ENCODE measurements at regions not wholly inside any gene's neighbourhood (a gene's known extent, or its start where the extent isn't known, plus 50 kb on each side); places are given as distances from the start of the nearest gene placed in this dataset.

- Histone ChIP-seq H3K36me3 (ENCODE audit: control insufficient read depth, insufficient read depth, low read length) (no peaks in the 10 kb centered on the region), H3K4me3 (ENCODE audit: insufficient read depth, low read depth, low read length) (no peak overlapping the region), H3K9me1 (ENCODE audit: insufficient read depth, low read length) (no peaks in the 10 kb centered on the region), H2BK15ac (ENCODE audit: low read depth, low read length) (no peak overlapping the region), H2AK5ac (ENCODE audit: low read depth, low read length) (no peak overlapping the region), H2BK120ac (ENCODE audit: low read depth, low read length) (no peak overlapping the region), H2BK5ac (ENCODE audit: low read depth, low read length, poor library complexity, severe bottlenecking) (no peak overlapping the region), H4K5ac (ENCODE audit: low read depth, low read length) (no peak overlapping the region), H3K4me1 (ENCODE audit: control insufficient read depth, insufficient read depth, low read length) (no peaks in the 10 kb centered on the region), H3K14ac (replicated peaks; ENCODE audit: low read depth, low read length) (no peak overlapping the region), H2AK9ac (replicated peaks; ENCODE audit: low read depth, low read length, poor library complexity) (no peak overlapping the region), H3K27ac (ENCODE audit: insufficient read depth, low read length) (no peak overlapping the region), H3K4ac (ENCODE audit: low read depth, low read length) (no peak overlapping the region), H2AFZ (replicated peaks; ENCODE audit: low read length, poor library complexity) (no peak overlapping the region), H3K9ac (ENCODE audit: low read depth, low read length) (no peak overlapping the region), H3K27me3 (ENCODE audit: control insufficient read depth, insufficient read depth, low read length) (no peaks in the 10 kb centered on the region), H3K9me3 (ENCODE audit: control insufficient read depth, insufficient read depth, low read length) (peaks cover 5% of the 10 kb centered on the region), H3K4me2 (ENCODE audit: low read depth, low read length) (no peak overlapping the region), H3K23ac (ENCODE audit: low read depth, low read length) (no peak overlapping the region), H4K91ac (ENCODE audit: insufficient read depth, low read depth, low read length) (no peak overlapping the region), H3K79me1 (ENCODE audit: low read depth in 1 of 2, low read length in 2 of 2) (no peaks in the 10 kb centered on the region), H3K18ac (ENCODE audit: low read depth, low read length) (no peak overlapping the region), H2BK20ac (ENCODE audit: low read depth, low read length) (no peak overlapping the region), H4K8ac (ENCODE audit: low read depth in 2 of 2, low read length in 2 of 2) (no peak overlapping the region), H3K56ac (ENCODE audit: extremely low read depth, insufficient read depth, low read length) (no peak overlapping the region), H4K20me1 (ENCODE audit: insufficient read depth, low read length) (no peaks in the 10 kb centered on the region)
- no CpG with 5 or more reads among the region's 3 CpGs for WGBS, 2 experiments (ENCODE audit: extremely low coverage in 2 of 2, insufficient read length in 1 of 2)
- ChIA-PET CTCF (no interaction called here), POLR2A (ENCODE audit: unreplicated experiment) (no interaction called here)
- ATAC-seq (ENCODE audit: low read depth) (no peak), DNase-seq (no peak)
- dilution Hi-C loops (cut with HindIII; ENCODE audit: low sequenced_read_pairs, unreplicated experiment): no loop called here
- BruUV-seq (replicated peaks): no TSS peak
- no peak for TF ChIP-seq FOS (IDR thresholded peaks at IDR 0.05; ENCODE audit: low read depth, low read length)
- no peak for TF ChIP-seq ELK1 (IDR thresholded peaks at IDR 0.05; ENCODE audit: borderline replicate concordance, low read depth, low read length)
- no peak for TF ChIP-seq BHLHE40 (IDR thresholded peaks at IDR 0.05; ENCODE audit: low read depth, low read length)
- TF ChIP-seq MXI1 (IDR thresholded peaks at IDR 0.05; ENCODE audit: borderline replicate concordance, low read depth, low read length): no peak
- no peak for TF ChIP-seq NFE2L2 (IDR thresholded peaks at IDR 0.05; ENCODE audit: low read depth, low read length)
- TF ChIP-seq CEBPB (IDR thresholded peaks at IDR 0.05; ENCODE audit: low read depth, low read length): no peak
- TF ChIP-seq SMC3 (IDR thresholded peaks at IDR 0.05; ENCODE audit: low read depth, low read length): no peak
- no peak for TF ChIP-seq CTCF (conservative IDR thresholded peaks at IDR 0.05; ENCODE audit: low read depth, low read length)
- no peak for TF ChIP-seq POLR2A (IDR thresholded peaks at IDR 0.05; ENCODE audit: low read depth, low read length)
- TF ChIP-seq, protein P1, sequence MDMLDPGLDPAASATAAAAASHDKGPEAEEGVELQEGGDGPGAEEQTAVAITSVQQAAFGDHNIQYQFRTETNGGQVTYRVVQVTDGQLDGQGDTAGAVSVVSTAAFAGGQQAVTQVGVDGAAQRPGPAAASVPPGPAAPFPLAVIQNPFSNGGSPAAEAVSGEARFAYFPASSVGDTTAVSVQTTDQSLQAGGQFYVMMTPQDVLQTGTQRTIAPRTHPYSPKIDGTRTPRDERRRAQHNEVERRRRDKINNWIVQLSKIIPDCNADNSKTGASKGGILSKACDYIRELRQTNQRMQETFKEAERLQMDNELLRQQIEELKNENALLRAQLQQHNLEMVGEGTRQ (IDR thresholded peaks at IDR 0.05; ENCODE audit: low read depth, low read length): no peak
- TF ChIP-seq MAFK (IDR thresholded peaks at IDR 0.05; ENCODE audit: low read depth, low read length): no peak
- no peak for TF ChIP-seq RFX5 (IDR thresholded peaks at IDR 0.05; ENCODE audit: low read depth, low read length)
- TF ChIP-seq RAD21 (IDR thresholded peaks at IDR 0.05; ENCODE audit: low read length): no peak
- no peak for TF ChIP-seq MAZ (IDR thresholded peaks at IDR 0.05; ENCODE audit: borderline replicate concordance, low read depth, low read length)
- intact Hi-C loops (cut with micrococcal nuclease): no loop called here
- in situ Hi-C loops (cut with MboI; ENCODE audit: low sequenced_read_pairs): no loop called here
These were observed 205.8 kb downstream of the OR2B2 start for GRCh38 chr6:27706431-27706830.

Measured in IMR-90 (cell line).